Putamen (tissue), 1 donor: ENCODE measurements at regions not wholly inside any gene's neighbourhood (a gene's known extent, or its start where the extent isn't known, plus 50 kb on each side); places are given as distances from the start of the nearest gene placed in this dataset.

ENCODE experiments used
- DNase-seq: peaks from one replicate; pipeline ENCODE4 v3.0.0-alpha.2; 2016; ENCODE audit warnings: low spot score

- no peak for DNase-seq
These were observed 51.6 kb upstream of the CHD6 start for GRCh38 chr20:41669708-41670263.

- DNase-seq: no peak
These were observed 50.0 kb upstream of the CHD6 start for GRCh38 chr20:41668057-41668749.
